H9 (cell line): ENCODE measurements at regions not wholly inside any gene's neighbourhood (a gene's known extent, or its start where the extent isn't known, plus 50 kb on each side); places are given as distances from the start of the nearest gene placed in this dataset.

Source experiments
- DNase-seq: peaks from one replicate; pipeline ENCODE4 v3.0.0-alpha.2; 2017
- H2AFZ ChIP-seq: one replicate; pipeline ENCODE4 v1.6.1; 2013; ENCODE audit warnings: mild to moderate bottlenecking, low read length, control low read depth, moderate library complexity
- H2AK5ac ChIP-seq: 2 replicates; pipeline ENCODE4 v1.6.1; 2013; ENCODE audit warnings: low read length, control low read depth, mixed read lengths; ENCODE audit not compliant: insufficient read length
- H2BK120ac ChIP-seq: one replicate; pipeline ENCODE4 v1.6.1; 2013; ENCODE audit warnings: low read depth, mild to moderate bottlenecking, low read length, control low read depth, inconsistent platforms; ENCODE audit not compliant: poor library complexity, severe bottlenecking
- H2BK12ac ChIP-seq: 2 replicates; pipeline ENCODE4 v1.6.1; 2013; ENCODE audit warnings: low read length, control low read depth, mixed read lengths, low read depth; ENCODE audit not compliant: insufficient read length
- H2BK15ac ChIP-seq: 2 replicates; pipeline ENCODE4 v1.6.1; 2013; ENCODE audit warnings: low read depth, low read length, control low read depth
- H2BK20ac ChIP-seq: one replicate; pipeline ENCODE4 v1.6.1; 2013; ENCODE audit warnings: low read depth, mild to moderate bottlenecking, low read length, control low read depth, inconsistent platforms; ENCODE audit not compliant: poor library complexity, severe bottlenecking
- H2BK5ac ChIP-seq: 2 replicates; pipeline ENCODE4 v1.6.1; 2013; ENCODE audit warnings: low read length, control low read depth, mixed read lengths; ENCODE audit not compliant: insufficient read length
- H3K14ac ChIP-seq: 2 replicates; pipeline ENCODE4 v1.6.1; 2013; ENCODE audit warnings: low read length, control low read depth; ENCODE audit not compliant: insufficient read depth
- H3K18ac ChIP-seq: 2 replicates; pipeline ENCODE4 v1.6.1; 2013; ENCODE audit warnings: low read depth, mild to moderate bottlenecking, mixed read lengths, low read length, control low read depth; ENCODE audit not compliant: insufficient read length
- H3K23ac ChIP-seq: 2 replicates; pipeline ENCODE4 v1.6.1; 2013; ENCODE audit warnings: low read length, control low read depth, mixed read lengths, low read depth; ENCODE audit not compliant: insufficient read length
- H3K23me2 ChIP-seq: 2 replicates; pipeline ENCODE4 v1.6.1; 2013; ENCODE audit warnings: low read depth, mild to moderate bottlenecking, mixed read lengths, low read length, control low read depth; ENCODE audit not compliant: insufficient read length, poor library complexity, severe bottlenecking
- H3K27ac ChIP-seq: 2 replicates; pipeline ENCODE4 v1.5.1; 2013; ENCODE audit warnings: low read length, control low read depth, mixed read lengths, low read depth; ENCODE audit not compliant: insufficient read length
- H3K27me3 ChIP-seq: 2 replicates; pipeline ENCODE4 v1.6.1; 2013; ENCODE audit warnings: low read length, control low read depth, inconsistent platforms; ENCODE audit not compliant: insufficient read depth
- H3K4ac ChIP-seq: 2 replicates; pipeline ENCODE4 v1.6.1; 2013; ENCODE audit warnings: low read depth, mild to moderate bottlenecking, control low read depth, inconsistent platforms, low read length, moderate library complexity
- H3K4me1 ChIP-seq: 2 replicates; pipeline ENCODE4 v1.6.1; 2013; ENCODE audit warnings: low read length, control low read depth, inconsistent platforms; ENCODE audit not compliant: insufficient read depth
- H3K4me2 ChIP-seq: 2 replicates; pipeline ENCODE4 v1.6.1; 2013; ENCODE audit warnings: low read length, control low read depth, mixed read lengths; ENCODE audit not compliant: insufficient read length, insufficient read depth
- H3K56ac ChIP-seq: 2 replicates; pipeline ENCODE4 v1.6.1; 2013; ENCODE audit warnings: low read depth, mild to moderate bottlenecking, mixed read lengths, low read length, control low read depth; ENCODE audit not compliant: insufficient read length
- H3K79me1 ChIP-seq: 2 replicates; pipeline ENCODE4 v1.6.1; 2013; ENCODE audit warnings: low read depth, mild to moderate bottlenecking, moderate library complexity, low read length, control low read depth, inconsistent platforms; ENCODE audit not compliant: insufficient read depth, poor library complexity, severe bottlenecking
- H3K79me2 ChIP-seq: 2 replicates; pipeline ENCODE4 v1.6.1; 2013; ENCODE audit warnings: low read length, control low read depth, inconsistent platforms; ENCODE audit not compliant: insufficient read depth
- H3K9ac ChIP-seq: 2 replicates; pipeline ENCODE4 v1.6.1; 2013; ENCODE audit warnings: low read length, control low read depth, mixed read lengths; ENCODE audit not compliant: insufficient read length; ENCODE audit errors: extremely low read depth
- H3K9me3 ChIP-seq: one replicate; pipeline ENCODE4 v1.6.1; 2013; ENCODE audit warnings: low read depth, low read length, inconsistent platforms; ENCODE audit not compliant: control insufficient read depth
- H3T11ph ChIP-seq: one replicate; pipeline ENCODE4 v1.6.1; 2013; ENCODE audit warnings: mild to moderate bottlenecking, low read length, control low read depth, inconsistent platforms
- H4K20me1 ChIP-seq: one replicate; pipeline ENCODE4 v1.6.1; 2013; ENCODE audit not compliant: control insufficient read depth, insufficient read length, insufficient read depth
- H4K5ac ChIP-seq: 2 replicates; pipeline ENCODE4 v1.6.1; 2013; ENCODE audit warnings: low read depth, mild to moderate bottlenecking, mixed read lengths, low read length, control low read depth; ENCODE audit not compliant: insufficient read length
- H4K8ac ChIP-seq: replicated peaks from 2 replicates; pipeline ENCODE4 v1.6.1; 2013; ENCODE audit warnings: low read length, control low read depth, mixed read lengths, low read depth; ENCODE audit not compliant: insufficient read length
- H4K91ac ChIP-seq: 2 replicates; pipeline ENCODE4 v1.6.1; 2013; ENCODE audit warnings: low read depth, mild to moderate bottlenecking, moderate library complexity, mixed read lengths, low read length, control low read depth; ENCODE audit not compliant: insufficient read length
- H3K27ac Mint-ChIP-seq, 3 experiments: 2 replicates in 2 of 3; 3 replicates in 1 of 3; pipeline ENCODE4 v1.8.0; 2020 to 2021; ENCODE audit warnings: mixed read lengths in 3 of 3, mild to moderate bottlenecking in 1 of 3, moderate library complexity in 1 of 3
- H3K27me3 Mint-ChIP-seq: 2 replicates; pipeline ENCODE4 v1.8.0; 2021; ENCODE audit warnings: low read depth, mild to moderate bottlenecking, moderate library complexity, mixed read lengths
- H3K36me3 Mint-ChIP-seq, 3 experiments: 2 replicates in 2 of 3; 3 replicates in 1 of 3; pipeline ENCODE4 v1.8.0; 2020 to 2021; ENCODE audit warnings: low read depth in 3 of 3, mixed read lengths in 3 of 3; ENCODE audit not compliant: insufficient read depth in 1 of 3
- H3K4me1 Mint-ChIP-seq, 2 experiments: 2 replicates each; pipeline ENCODE4 v1.8.0; 2020; ENCODE audit warnings: mixed read lengths in 2 of 2
- H3K4me3 Mint-ChIP-seq, 2 experiments: 2 replicates in 1 of 2; 3 replicates in 1 of 2; pipeline ENCODE4 v1.8.0; 2020 to 2021; ENCODE audit warnings: mild to moderate bottlenecking in 2 of 2, mixed read lengths in 2 of 2, moderate library complexity in 1 of 2
- H3K9me3 Mint-ChIP-seq, 2 experiments: 2 replicates in 1 of 2; 3 replicates in 1 of 2; pipeline ENCODE4 v1.8.0; 2020; ENCODE audit warnings: mild to moderate bottlenecking in 2 of 2, mixed read lengths in 2 of 2, moderate library complexity in 1 of 2
- WGBS: extraction: QIAGEN DNeasy Blood & Tissue Kit; methylation state at CpG from one replicate; pipeline ENCODE4 v1.1.7; 2013; ENCODE audit warnings: missing lambda C conversion rate, low lambda C conversion rate, mixed read lengths; ENCODE audit not compliant: insufficient read length; ENCODE audit errors: extremely low coverage; 5-methylcytosine and 5-hydroxymethylcytosine counted together
- TF ChIP-seq, protein P1 (sequence below): fragments of 200-600 bp; sonication (generic); conservative IDR thresholded peaks from 3 replicates; pipeline ENCODE4 v1.8.0; 2021; ENCODE audit warnings: antibody characterized with exemption, mild to moderate bottlenecking

DNA sequence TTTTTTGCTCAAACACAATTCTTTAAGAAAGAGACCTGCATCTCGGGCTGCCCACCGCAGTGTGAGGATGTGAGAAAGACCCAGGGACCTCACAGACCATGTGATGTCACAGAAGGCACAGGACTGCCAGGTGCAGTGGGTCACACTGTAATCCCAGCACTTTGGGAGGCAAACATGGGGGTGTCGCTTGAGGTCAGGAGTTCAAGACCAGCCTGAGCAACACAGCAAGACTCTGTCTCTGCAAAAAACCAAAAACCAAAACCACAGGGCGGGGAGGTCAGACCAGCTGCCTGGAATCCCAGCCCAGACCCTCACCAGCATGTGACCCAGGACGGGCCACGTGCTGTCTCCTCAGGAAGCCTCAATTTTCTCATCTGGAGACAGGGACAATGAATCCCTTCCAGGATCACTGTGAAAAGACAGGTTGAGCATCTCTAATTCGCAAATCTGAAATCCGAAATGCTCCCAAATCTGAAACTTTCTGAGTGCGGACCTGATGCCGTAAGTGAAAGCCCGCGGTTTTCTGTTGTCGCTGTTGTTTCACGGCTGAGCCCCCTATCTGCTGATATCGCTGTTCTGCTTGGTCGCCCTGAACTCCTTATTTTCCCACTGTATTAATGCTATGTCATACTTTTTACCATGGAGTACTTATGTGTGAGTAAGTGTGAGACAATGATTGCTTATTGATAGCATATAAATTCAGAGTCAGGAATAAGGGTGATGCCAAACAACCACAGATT, 159.5 kb upstream of the PTPN1 start:
- Histone ChIP-seq H4K5ac (no peak overlapping the region), H4K91ac (no peak overlapping the region), H3T11ph (no peak overlapping the region), H3K23me2 (no peaks in the 10 kb centered on the region), H3K23ac (no peak overlapping the region), H2BK5ac (no peak overlapping the region), H2BK120ac (no peak overlapping the region), H2BK12ac (no peak overlapping the region), H3K56ac (no peak overlapping the region), H4K8ac (no peak overlapping the region), H3K4me2 (no peak overlapping the region), H3K9me3 (no peaks in the 10 kb centered on the region), H3K14ac (no peak overlapping the region), H3K4me1 (no peaks in the 10 kb centered on the region; the same call in 1 of the 2 replicates), H2BK20ac (no peak overlapping the region), H3K79me2 (no peaks in the 10 kb centered on the region), H2AFZ (no peak overlapping the region), H3K9ac (no peak overlapping the region), H4K20me1 (no peaks in the 10 kb centered on the region), H3K27me3 (no peaks in the 10 kb centered on the region), H2BK15ac (no peak overlapping the region), H3K4ac (no peak overlapping the region), H3K18ac (no peak overlapping the region), H2AK5ac (no peak overlapping the region), H3K79me1 (no peaks in the 10 kb centered on the region), H3K27ac (no peak overlapping the region)
- Mint-ChIP-seq H3K4me3 (no peak overlapping the region), H3K27ac (no peak overlapping the region), H3K36me3 (no peaks in the 10 kb centered on the region), H3K27me3 (no peaks in the 10 kb centered on the region; the same call in 1 of the 2 replicates), H3K4me1 (peaks cover 4 to 9% of the 10 kb centered on the region in 2 experiments; a peak in 3 of 4 replicates), H3K9me3 (no peaks in the 10 kb centered on the region)
- no CpG with 5 or more reads among the region's 16 CpGs for WGBS
- TF ChIP-seq, protein P1, sequence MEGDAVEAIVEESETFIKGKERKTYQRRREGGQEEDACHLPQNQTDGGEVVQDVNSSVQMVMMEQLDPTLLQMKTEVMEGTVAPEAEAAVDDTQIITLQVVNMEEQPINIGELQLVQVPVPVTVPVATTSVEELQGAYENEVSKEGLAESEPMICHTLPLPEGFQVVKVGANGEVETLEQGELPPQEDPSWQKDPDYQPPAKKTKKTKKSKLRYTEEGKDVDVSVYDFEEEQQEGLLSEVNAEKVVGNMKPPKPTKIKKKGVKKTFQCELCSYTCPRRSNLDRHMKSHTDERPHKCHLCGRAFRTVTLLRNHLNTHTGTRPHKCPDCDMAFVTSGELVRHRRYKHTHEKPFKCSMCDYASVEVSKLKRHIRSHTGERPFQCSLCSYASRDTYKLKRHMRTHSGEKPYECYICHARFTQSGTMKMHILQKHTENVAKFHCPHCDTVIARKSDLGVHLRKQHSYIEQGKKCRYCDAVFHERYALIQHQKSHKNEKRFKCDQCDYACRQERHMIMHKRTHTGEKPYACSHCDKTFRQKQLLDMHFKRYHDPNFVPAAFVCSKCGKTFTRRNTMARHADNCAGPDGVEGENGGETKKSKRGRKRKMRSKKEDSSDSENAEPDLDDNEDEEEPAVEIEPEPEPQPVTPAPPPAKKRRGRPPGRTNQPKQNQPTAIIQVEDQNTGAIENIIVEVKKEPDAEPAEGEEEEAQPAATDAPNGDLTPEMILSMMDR: no peak
- DNase-seq: no peak
